GM12873 (cell line): ENCODE measurements at regions not wholly inside any gene's neighbourhood (a gene's known extent, or its start where the extent isn't known, plus 50 kb on each side); places are given as distances from the start of the nearest gene placed in this dataset.

Experiments used
- CTCF ChIP-seq: IDR thresholded peaks from 2 replicates; pipeline ENCODE4 v1.5.1; 2012; ENCODE audit warnings: low read depth, mild to moderate bottlenecking, moderate library complexity, low read length, control low read depth; ENCODE audit not compliant: insufficient read depth; ENCODE audit errors: missing control alignments

DNA sequence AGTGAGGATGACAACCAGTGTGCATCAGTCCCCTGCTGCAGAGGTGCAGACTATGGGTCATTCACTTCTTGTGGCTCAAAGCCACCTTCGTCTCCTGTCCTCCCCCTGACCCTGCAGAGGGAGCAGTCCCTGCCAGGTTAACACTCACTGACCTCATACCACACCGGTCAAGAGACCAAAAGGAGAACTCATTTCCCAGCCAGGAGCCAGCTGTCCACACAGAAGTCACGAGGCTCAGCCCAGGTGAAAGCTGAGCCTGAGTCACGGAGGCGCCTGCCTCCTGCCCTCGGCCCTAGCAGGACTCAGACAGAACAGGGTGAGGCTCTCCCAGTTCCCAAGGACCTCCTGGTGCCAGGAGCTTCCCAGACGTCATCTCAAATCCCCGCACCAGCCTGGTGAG is 103.7 kb downstream of the MN1 start:
- TF ChIP-seq CTCF: no peak
